Astrocyte (in vitro differentiated cells and primary cell): ENCODE measurements at regions not wholly inside any gene's neighbourhood (a gene's known extent, or its start where the extent isn't known, plus 50 kb on each side); places are given as distances from the start of the nearest gene placed in this dataset.

Experiments used
- DNase-seq: peaks from one replicate; pipeline ENCODE4 v3.0.0-alpha.2; 2010; ENCODE audit warnings: low read depth
- FAIRE-seq: peaks from 2 replicates; lab custom pipeline; 2011; peaks lifted over from hg19 to GRCh38; lab: Jason Lieb, UNC
- H2AFZ ChIP-seq: 2 replicates; pipeline ENCODE4 v1.6.0; 2012; ENCODE audit warnings: low read depth, low read length, inconsistent platforms
- H3K27ac ChIP-seq: 2 replicates; pipeline ENCODE4 v1.5.1; 2011; ENCODE audit warnings: low read depth, low read length, inconsistent platforms
- H3K27me3 ChIP-seq: 2 replicates; pipeline ENCODE4 v1.6.0; 2011; ENCODE audit warnings: low read length, inconsistent platforms; ENCODE audit not compliant: insufficient read depth
- H3K36me3 ChIP-seq: 2 replicates; pipeline ENCODE4 v1.5.1; 2011; ENCODE audit warnings: low read length, inconsistent platforms; ENCODE audit not compliant: insufficient read depth
- H3K4me1 ChIP-seq: 2 replicates; pipeline ENCODE4 v1.5.1; 2011; ENCODE audit warnings: low read length, inconsistent platforms; ENCODE audit not compliant: insufficient read depth
- H3K4me2 ChIP-seq: 2 replicates; pipeline ENCODE4 v1.6.0; 2012; ENCODE audit warnings: low read length, inconsistent platforms
- H3K4me3 ChIP-seq: 2 replicates; pipeline ENCODE4 v1.5.1; 2011; ENCODE audit warnings: low read depth, mild to moderate bottlenecking, low read length, inconsistent platforms; ENCODE audit not compliant: insufficient read depth
- H3K79me2 ChIP-seq: 2 replicates; pipeline ENCODE4 v1.6.0; 2012; ENCODE audit warnings: mild to moderate bottlenecking, low read length, inconsistent platforms; ENCODE audit not compliant: insufficient read depth
- H3K9ac ChIP-seq: 2 replicates; pipeline ENCODE4 v1.6.0; 2012; ENCODE audit warnings: mild to moderate bottlenecking, low read length, inconsistent platforms
- H3K9me3 ChIP-seq: 2 replicates; pipeline ENCODE4 v1.5.1; 2012; ENCODE audit warnings: low read depth, mild to moderate bottlenecking, low read length, inconsistent platforms; ENCODE audit not compliant: insufficient read depth
- H4K20me1 ChIP-seq: 2 replicates; pipeline ENCODE4 v1.6.0; 2012; ENCODE audit warnings: low read length, inconsistent platforms; ENCODE audit not compliant: insufficient read depth
- H3K27ac Mint-ChIP-seq: one replicate; pipeline ENCODE4 v1.8.0; 2021; ENCODE audit warnings: mild to moderate bottlenecking, mixed read lengths; ENCODE audit not compliant: unreplicated experiment
- H3K27me3 Mint-ChIP-seq: one replicate; pipeline ENCODE4 v1.8.0; 2021; ENCODE audit warnings: low read depth, mixed read lengths; ENCODE audit not compliant: unreplicated experiment
- H3K36me3 Mint-ChIP-seq: one replicate; pipeline ENCODE4 v1.8.0; 2021; ENCODE audit warnings: low read depth, mixed read lengths; ENCODE audit not compliant: unreplicated experiment
- H3K4me1 Mint-ChIP-seq: one replicate; pipeline ENCODE4 v1.8.0; 2021; ENCODE audit warnings: low read depth, mixed read lengths; ENCODE audit not compliant: unreplicated experiment
- H3K4me3 Mint-ChIP-seq: one replicate; pipeline ENCODE4 v1.8.0; 2021; ENCODE audit warnings: mild to moderate bottlenecking, moderate library complexity, mixed read lengths; ENCODE audit not compliant: unreplicated experiment
- H3K9me3 Mint-ChIP-seq: one replicate; pipeline ENCODE4 v1.8.0; 2021; ENCODE audit warnings: mild to moderate bottlenecking, mixed read lengths; ENCODE audit not compliant: unreplicated experiment
- EZH2 ChIP-seq: IDR thresholded peaks from 2 replicates; pipeline ENCODE4 v1.6.1; 2012; ENCODE audit warnings: mild to moderate bottlenecking, low read length, inconsistent platforms; ENCODE audit not compliant: insufficient read depth
- TF ChIP-seq, protein P1 (sequence below): IDR thresholded peaks from 2 replicates; pipeline ENCODE4 v1.5.1; 2011; ENCODE audit warnings: low read depth, mild to moderate bottlenecking, inconsistent platforms, low read length, moderate library complexity; ENCODE audit not compliant: insufficient read depth

- peak; percentile 98 for FAIRE-seq
- H3K4me1 ChIP-seq: peaks cover 8% of the 10 kb centered on the region
- peak overlapping the region; percentile 28 for H3K4me3 ChIP-seq
- H2AFZ ChIP-seq: no peak overlapping the region
- H3K27me3 Mint-ChIP-seq: no peaks in the 10 kb centered on the region
- H3K9ac ChIP-seq: no peak overlapping the region
- no peaks in the 10 kb centered on the region for H3K36me3 Mint-ChIP-seq
- H3K4me2 ChIP-seq: peak overlapping the region; percentile 74
- H3K27ac Mint-ChIP-seq: peak overlapping the region; percentile 88
- H3K9me3 Mint-ChIP-seq: peaks cover 1% of the 10 kb centered on the region
- H3K4me1 Mint-ChIP-seq: peaks cover 12% of the 10 kb centered on the region
- H3K36me3 ChIP-seq: no peaks in the 10 kb centered on the region
- H3K79me2 ChIP-seq: no peaks in the 10 kb centered on the region
- no peaks in the 10 kb centered on the region for H4K20me1 ChIP-seq
- no peak overlapping the region for H3K4me3 Mint-ChIP-seq
- no peaks in the 10 kb centered on the region for H3K27me3 ChIP-seq
- TF ChIP-seq, protein P1, sequence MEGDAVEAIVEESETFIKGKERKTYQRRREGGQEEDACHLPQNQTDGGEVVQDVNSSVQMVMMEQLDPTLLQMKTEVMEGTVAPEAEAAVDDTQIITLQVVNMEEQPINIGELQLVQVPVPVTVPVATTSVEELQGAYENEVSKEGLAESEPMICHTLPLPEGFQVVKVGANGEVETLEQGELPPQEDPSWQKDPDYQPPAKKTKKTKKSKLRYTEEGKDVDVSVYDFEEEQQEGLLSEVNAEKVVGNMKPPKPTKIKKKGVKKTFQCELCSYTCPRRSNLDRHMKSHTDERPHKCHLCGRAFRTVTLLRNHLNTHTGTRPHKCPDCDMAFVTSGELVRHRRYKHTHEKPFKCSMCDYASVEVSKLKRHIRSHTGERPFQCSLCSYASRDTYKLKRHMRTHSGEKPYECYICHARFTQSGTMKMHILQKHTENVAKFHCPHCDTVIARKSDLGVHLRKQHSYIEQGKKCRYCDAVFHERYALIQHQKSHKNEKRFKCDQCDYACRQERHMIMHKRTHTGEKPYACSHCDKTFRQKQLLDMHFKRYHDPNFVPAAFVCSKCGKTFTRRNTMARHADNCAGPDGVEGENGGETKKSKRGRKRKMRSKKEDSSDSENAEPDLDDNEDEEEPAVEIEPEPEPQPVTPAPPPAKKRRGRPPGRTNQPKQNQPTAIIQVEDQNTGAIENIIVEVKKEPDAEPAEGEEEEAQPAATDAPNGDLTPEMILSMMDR: no peak
- TF ChIP-seq EZH2: no peak
- peak overlapping the region; percentile 61 for H3K27ac ChIP-seq
- peak; percentile 52 for DNase-seq
- H3K9me3 ChIP-seq: no peaks in the 10 kb centered on the region
Observed at GRCh38 chrX:113399506-113400192, 559.0 kb upstream of the AMOT start.

DNA sequence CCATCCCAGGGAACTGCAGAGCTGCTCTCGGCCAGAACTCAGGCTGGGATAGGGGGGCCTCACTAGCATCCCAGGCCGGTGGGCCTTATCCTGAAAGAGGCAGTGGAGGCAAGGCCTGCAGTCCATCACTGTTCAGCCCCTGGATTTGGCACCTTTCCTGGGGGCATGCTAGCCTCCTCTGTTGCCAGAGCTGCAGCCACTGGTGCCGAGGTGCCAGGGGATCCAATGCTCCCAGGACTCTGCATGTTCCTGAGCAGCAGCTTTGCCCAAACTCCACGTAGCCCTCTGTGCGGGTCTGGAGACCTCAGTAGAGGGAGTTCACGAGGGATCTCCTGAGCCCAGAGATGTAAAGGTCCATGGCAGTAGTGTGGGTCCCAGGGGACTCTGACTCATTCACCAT, 551.7 kb upstream of the AMOT start:
- no peak overlapping the region for H3K4me3 ChIP-seq
- no peaks in the 10 kb centered on the region for H3K36me3 ChIP-seq
- Mint-ChIP-seq H3K4me3 (no peak overlapping the region), H3K4me1 (peaks cover under 1% of the 10 kb centered on the region), H3K9me3 (no peaks in the 10 kb centered on the region), H3K27me3 (no peaks in the 10 kb centered on the region), H3K36me3 (no peaks in the 10 kb centered on the region), H3K27ac (no peak overlapping the region)
- no peak overlapping the region for H2AFZ ChIP-seq
- no peaks in the 10 kb centered on the region for H3K27me3 ChIP-seq
- no peak for DNase-seq
- no peak for TF ChIP-seq EZH2
- TF ChIP-seq, protein P1: no peak
- no peak overlapping the region for H3K4me2 ChIP-seq
- H3K9me3 ChIP-seq: no peaks in the 10 kb centered on the region
- no peaks in the 10 kb centered on the region for H3K79me2 ChIP-seq
- H4K20me1 ChIP-seq: no peaks in the 10 kb centered on the region
- H3K4me1 ChIP-seq: no peaks in the 10 kb centered on the region
- no peak overlapping the region for H3K27ac ChIP-seq
- no peak overlapping the region for H3K9ac ChIP-seq
- FAIRE-seq: no peak

GRCh38 chrX:113391875-113392274, 551.2 kb upstream of the AMOT start:
- Mint-ChIP-seq H3K9me3 (no peaks in the 10 kb centered on the region), H3K27me3 (no peaks in the 10 kb centered on the region), H3K4me1 (peaks cover 5% of the 10 kb centered on the region), H3K27ac (no peak overlapping the region), H3K4me3 (no peak overlapping the region), H3K36me3 (no peaks in the 10 kb centered on the region)
- Histone ChIP-seq H3K36me3 (no peaks in the 10 kb centered on the region), H3K27me3 (no peaks in the 10 kb centered on the region), H3K4me2 (no peak overlapping the region), H2AFZ (no peak overlapping the region), H3K9me3 (no peaks in the 10 kb centered on the region), H3K4me1 (no peaks in the 10 kb centered on the region), H4K20me1 (no peaks in the 10 kb centered on the region), H3K9ac (no peak overlapping the region), H3K27ac (no peak overlapping the region), H3K4me3 (no peak overlapping the region), H3K79me2 (no peaks in the 10 kb centered on the region)
- no peak for FAIRE-seq
- no peak for DNase-seq
- no peak for TF ChIP-seq EZH2
- TF ChIP-seq, protein P1: no peak
